PFSK-1 (cell line): ENCODE measurements at regions not wholly inside any gene's neighbourhood (a gene's known extent, or its start where the extent isn't known, plus 50 kb on each side); places are given as distances from the start of the nearest gene placed in this dataset.

Source experiments
- FOXP2 ChIP-seq: optimal IDR thresholded peaks from 2 replicates; pipeline ENCODE3; 2011; ENCODE audit warnings: borderline replicate concordance, control low read depth, inconsistent platforms; ENCODE audit not compliant: insufficient read depth; ENCODE audit errors: extremely low read length, extremely low read depth
- POLR2AphosphoS5 ChIP-seq: IDR thresholded peaks from 2 replicates; pipeline ENCODE4 v1.6.1; 2012; ENCODE audit warnings: low read depth, mild to moderate bottlenecking, control low read depth, low read length, moderate library complexity
- SIN3A ChIP-seq: IDR thresholded peaks from 2 replicates; pipeline ENCODE4 v1.6.1; 2012; ENCODE audit warnings: mild to moderate bottlenecking, low read length, moderate library complexity, borderline replicate concordance; ENCODE audit not compliant: insufficient read depth
- TAF1 ChIP-seq: IDR thresholded peaks from 2 replicates; pipeline ENCODE4 v1.6.1; 2012; ENCODE audit warnings: low read length, control low read depth, borderline replicate concordance; ENCODE audit not compliant: insufficient read depth
- TF ChIP-seq, protein P1 (sequence below), 2 experiments: IDR thresholded peaks; 2 replicates each; pipeline versions ENCODE4 v1.6.1 to v1.8.0; 2011 to 2012; ENCODE audit warnings: low read depth in 2 of 2, low read length in 2 of 2, control low read depth in 1 of 2, inconsistent platforms in 1 of 2, mild to moderate bottlenecking in 1 of 2, moderate library complexity in 1 of 2; ENCODE audit not compliant: insufficient read depth in 1 of 2

- TF ChIP-seq, protein P1, sequence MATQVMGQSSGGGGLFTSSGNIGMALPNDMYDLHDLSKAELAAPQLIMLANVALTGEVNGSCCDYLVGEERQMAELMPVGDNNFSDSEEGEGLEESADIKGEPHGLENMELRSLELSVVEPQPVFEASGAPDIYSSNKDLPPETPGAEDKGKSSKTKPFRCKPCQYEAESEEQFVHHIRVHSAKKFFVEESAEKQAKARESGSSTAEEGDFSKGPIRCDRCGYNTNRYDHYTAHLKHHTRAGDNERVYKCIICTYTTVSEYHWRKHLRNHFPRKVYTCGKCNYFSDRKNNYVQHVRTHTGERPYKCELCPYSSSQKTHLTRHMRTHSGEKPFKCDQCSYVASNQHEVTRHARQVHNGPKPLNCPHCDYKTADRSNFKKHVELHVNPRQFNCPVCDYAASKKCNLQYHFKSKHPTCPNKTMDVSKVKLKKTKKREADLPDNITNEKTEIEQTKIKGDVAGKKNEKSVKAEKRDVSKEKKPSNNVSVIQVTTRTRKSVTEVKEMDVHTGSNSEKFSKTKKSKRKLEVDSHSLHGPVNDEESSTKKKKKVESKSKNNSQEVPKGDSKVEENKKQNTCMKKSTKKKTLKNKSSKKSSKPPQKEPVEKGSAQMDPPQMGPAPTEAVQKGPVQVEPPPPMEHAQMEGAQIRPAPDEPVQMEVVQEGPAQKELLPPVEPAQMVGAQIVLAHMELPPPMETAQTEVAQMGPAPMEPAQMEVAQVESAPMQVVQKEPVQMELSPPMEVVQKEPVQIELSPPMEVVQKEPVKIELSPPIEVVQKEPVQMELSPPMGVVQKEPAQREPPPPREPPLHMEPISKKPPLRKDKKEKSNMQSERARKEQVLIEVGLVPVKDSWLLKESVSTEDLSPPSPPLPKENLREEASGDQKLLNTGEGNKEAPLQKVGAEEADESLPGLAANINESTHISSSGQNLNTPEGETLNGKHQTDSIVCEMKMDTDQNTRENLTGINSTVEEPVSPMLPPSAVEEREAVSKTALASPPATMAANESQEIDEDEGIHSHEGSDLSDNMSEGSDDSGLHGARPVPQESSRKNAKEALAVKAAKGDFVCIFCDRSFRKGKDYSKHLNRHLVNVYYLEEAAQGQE (IDR thresholded peaks at IDR 0.05; ENCODE audit: insufficient read depth in 1 of 2, low read depth in 2 of 2, low read length in 2 of 2) = no peak
- TF ChIP-seq TAF1 (no peak), FOXP2 (no peak), POLR2AphosphoS5 (no peak), SIN3A (no peak)
Observed at GRCh38 chr10:107889105-107889504, 724.6 kb upstream of the SORCS1 start.

DNA sequence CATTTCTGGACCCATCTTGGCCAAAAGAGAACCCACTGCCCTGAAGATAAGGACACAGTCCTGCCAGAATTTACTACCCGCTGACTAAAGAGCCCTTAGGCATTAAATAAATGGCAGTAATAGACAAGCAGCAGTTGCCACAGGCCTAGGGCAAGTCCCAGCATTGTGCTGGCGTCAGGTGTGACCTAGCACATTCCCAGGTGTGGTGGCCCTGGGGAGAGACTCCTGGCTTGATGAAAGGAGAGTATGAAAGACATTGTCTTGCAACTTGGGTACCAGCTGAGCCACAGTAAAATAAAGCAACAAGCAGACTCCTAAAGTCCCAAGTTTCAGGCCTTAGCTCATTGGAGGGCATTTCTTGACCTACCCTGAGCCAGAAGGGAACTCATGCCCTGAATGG lies 715.7 kb upstream of the SORCS1 start:
- TF ChIP-seq, protein P1 (IDR thresholded peaks at IDR 0.05; ENCODE audit: insufficient read depth in 1 of 2, low read depth in 2 of 2, low read length in 2 of 2) = no peak
- no peak for TF ChIP-seq POLR2AphosphoS5
- no peak for TF ChIP-seq FOXP2
- no peak for TF ChIP-seq TAF1
- no peak for TF ChIP-seq SIN3A

- TF ChIP-seq SIN3A (no peak), FOXP2 (no peak), TAF1 (no peak), POLR2AphosphoS5 (no peak)
- TF ChIP-seq, protein P1 (IDR thresholded peaks at IDR 0.05; ENCODE audit: insufficient read depth in 1 of 2, low read depth in 2 of 2, low read length in 2 of 2) = no peak
Observed at GRCh38 chr10:107873007-107873406, 708.5 kb upstream of the SORCS1 start.

GRCh38 chr10:107865691-107866090 lies 701.2 kb upstream of the SORCS1 start:
- TF ChIP-seq, protein P1 (IDR thresholded peaks at IDR 0.05; ENCODE audit: insufficient read depth in 1 of 2, low read depth in 2 of 2, low read length in 2 of 2) = no peak
- TF ChIP-seq POLR2AphosphoS5 (no peak), SIN3A (no peak), FOXP2 (no peak), TAF1 (no peak)

- TF ChIP-seq TAF1 (no peak), POLR2AphosphoS5 (no peak)
- TF ChIP-seq, protein P1 (IDR thresholded peaks at IDR 0.05; ENCODE audit: insufficient read depth in 1 of 2, low read depth in 2 of 2, low read length in 2 of 2) = no peak
Observed at GRCh38 chr10:107859065-107859464, 694.6 kb upstream of the SORCS1 start.
